PC-9 (cell line): ENCODE measurements at regions not wholly inside any gene's neighbourhood (a gene's known extent, or its start where the extent isn't known, plus 50 kb on each side); places are given as distances from the start of the nearest gene placed in this dataset.

Experiments
- CTCF ChIP-seq: fragments of 200-600 bp; sonication (generic); conservative IDR thresholded peaks from 2 replicates; pipeline ENCODE4 v1.6.1; 2017; ENCODE audit warnings: mixed run types, antibody characterized with exemption, mild to moderate bottlenecking, moderate library complexity
- EZH2 ChIP-seq: fragments of 200-600 bp; sonication (generic); IDR thresholded peaks from 2 replicates; pipeline ENCODE4 v1.8.0; 2017; ENCODE audit warnings: antibody characterized with exemption, low read depth

GRCh38 chr14:84343656-84344055 is 1186.3 kb upstream of the FLRT2 start:
- TF ChIP-seq CTCF (no peak), EZH2 (no peak)
